Thoracic aorta (tissue), 2 donors: ENCODE measurements at regions not wholly inside any gene's neighbourhood (a gene's known extent, or its start where the extent isn't known, plus 50 kb on each side); places are given as distances from the start of the nearest gene placed in this dataset.

ENCODE experiments used
- ATAC-seq: fragments of 150-250 bp; one replicate; pipeline ENCODE4 v1.8.0; 2017; ENCODE audit warnings: low read depth; ENCODE audit not compliant: insufficient number of reproducible peaks, low FRiP score
- DNase-seq: peaks from one replicate; pipeline ENCODE4 v3.0.0-alpha.2; 2020; ENCODE audit warnings: low spot score
- H3K27ac ChIP-seq, 2 donors: fragments of 200-600 bp; sonication (generic); 1 replicate in 1 of 2; 2 replicates in 1 of 2; pipeline ENCODE4 v1.5.1; 2016; ENCODE audit warnings: mild to moderate bottlenecking in 2 of 2, moderate library complexity in 2 of 2
- H3K27me3 ChIP-seq: fragments of 200-600 bp; sonication (generic); replicated peaks from 2 replicates; pipeline ENCODE4 v1.6.0; 2016; ENCODE audit warnings: mild to moderate bottlenecking; ENCODE audit not compliant: insufficient read depth
- H3K36me3 ChIP-seq: fragments of 200-600 bp; sonication (generic); one replicate; pipeline ENCODE4 v1.5.1; 2016
- H3K4me1 ChIP-seq, 2 donors: fragments of 200-600 bp; sonication (generic); 1 replicate in 1 of 2; 2 replicates in 1 of 2; pipeline versions ENCODE4 v1.5.1 to v1.6.0; 2016; ENCODE audit warnings: low read depth in 2 of 2, mild to moderate bottlenecking in 1 of 2; ENCODE audit not compliant: control insufficient read depth in 1 of 2
- H3K4me3 ChIP-seq: fragments of 200-600 bp; sonication (generic); 2 replicates; pipeline ENCODE4 v1.5.1; 2016; ENCODE audit warnings: mild to moderate bottlenecking
- H3K9me3 ChIP-seq: fragments of 200-600 bp; sonication (generic); 2 replicates; pipeline ENCODE4 v1.5.1; 2016
- CTCF ChIP-seq: fragments of 200-600 bp; sonication (generic); IDR thresholded peaks from one replicate; pipeline ENCODE4 v1.5.1; 2019; ENCODE audit warnings: antibody characterized with exemption

GRCh38 chr4:106647451-106647850, 278.9 kb upstream of the GIMD1 start:
- Histone ChIP-seq H3K27ac (no peak overlapping the region), H3K9me3 (no peaks in the 10 kb centered on the region), H3K27me3 (no peaks in the 10 kb centered on the region), H3K4me3 (no peak overlapping the region), H3K36me3 (no peaks in the 10 kb centered on the region), H3K4me1 (no peaks in the 10 kb centered on the region)
- no peak for ATAC-seq
- no peak for DNase-seq
- TF ChIP-seq CTCF = no peak

- Histone ChIP-seq H3K36me3 (no peaks in the 10 kb centered on the region), H3K27ac (no peak overlapping the region), H3K27me3 (no peaks in the 10 kb centered on the region), H3K4me1 (peaks cover 3 to 15% of the 10 kb centered on the region in 2 donors), H3K4me3 (no peak overlapping the region), H3K9me3 (no peaks in the 10 kb centered on the region)
- DNase-seq = no peak
- no peak for TF ChIP-seq CTCF
- ATAC-seq = no peak
Measured at GRCh38 chr4:106629268-106629625, 260.7 kb upstream of the GIMD1 start.

- Histone ChIP-seq H3K27me3 (no peaks in the 10 kb centered on the region), H3K27ac (no peak overlapping the region), H3K36me3 (no peaks in the 10 kb centered on the region), H3K4me3 (no peak overlapping the region), H3K4me1 (peaks cover 3 to 15% of the 10 kb centered on the region in 2 donors), H3K9me3 (no peaks in the 10 kb centered on the region)
- DNase-seq (no peak), ATAC-seq (no peak)
- no peak for TF ChIP-seq CTCF
Measured at GRCh38 chr4:106628586-106629267, 260.1 kb upstream of the GIMD1 start.

- Histone ChIP-seq H3K36me3 (no peaks in the 10 kb centered on the region), H3K4me3 (no peak overlapping the region), H3K4me1 (peaks cover 3 to 15% of the 10 kb centered on the region in 2 donors), H3K27me3 (no peaks in the 10 kb centered on the region), H3K27ac (no peak overlapping the region), H3K9me3 (no peaks in the 10 kb centered on the region)
- TF ChIP-seq CTCF = no peak
- DNase-seq = no peak
- no peak for ATAC-seq
Measured at GRCh38 chr4:106627051-106627450, 258.5 kb upstream of the GIMD1 start.

- Histone ChIP-seq H3K4me3 (no peak overlapping the region), H3K9me3 (no peaks in the 10 kb centered on the region), H3K4me1 (peaks cover 2 to 14% of the 10 kb centered on the region in 2 donors), H3K27me3 (no peaks in the 10 kb centered on the region), H3K27ac (no peak overlapping the region), H3K36me3 (no peaks in the 10 kb centered on the region)
- TF ChIP-seq CTCF = no peak
- no peak for DNase-seq
- ATAC-seq = no peak
Measured at GRCh38 chr4:106624671-106625070, 256.1 kb upstream of the GIMD1 start.
